HEK293 (cell line): ENCODE measurements at regions not wholly inside any gene's neighbourhood (a gene's known extent, or its start where the extent isn't known, plus 50 kb on each side); places are given as distances from the start of the nearest gene placed in this dataset.

ENCODE experiments used
- CTCF ChIA-PET: fragments of 350-600 bp; formaldehyde crosslinking; extraction: SDS; loops from one replicate; lab custom pipeline; 2021; ENCODE audit warnings: antibody characterized with exemption; lab: Yijun Ruan, JAX
- POLR2A ChIA-PET: fragments of 300-600 bp; formaldehyde crosslinking; extraction: SDS; loops from one replicate; lab custom pipeline; 2020; ENCODE audit warnings: antibody characterized with exemption, inconsistent platforms; lab: Yijun Ruan, JAX
- H3K27ac ChIP-seq: fragments of 200-500 bp; sonication (Bioruptor generic); 2 replicates; pipeline ENCODE4 v1.5.1; 2014; ENCODE audit warnings: low read depth, low read length, control low read depth, inconsistent platforms; ENCODE audit errors: extremely low read depth
- H3K36me3 ChIP-seq, 2 experiments: fragments of 200-500 bp in 1 of 2; sonication (Bioruptor generic) in 1 of 2; 1 replicate in 1 of 2; 2 replicates in 1 of 2; pipeline ENCODE4 v1.5.1; 2014 to 2017; ENCODE audit warnings: inconsistent platforms in 2 of 2, low read length in 2 of 2; ENCODE audit not compliant: control insufficient read depth in 2 of 2, insufficient read depth in 1 of 2
- H3K4me1 ChIP-seq: fragments of 200-500 bp; sonication (Bioruptor generic); 2 replicates; pipeline ENCODE4 v1.5.1; 2014; ENCODE audit warnings: mild to moderate bottlenecking, low read length, inconsistent platforms; ENCODE audit not compliant: control insufficient read depth, insufficient read depth
- H3K4me3 ChIP-seq: 2 replicates; pipeline ENCODE4 v1.5.1; 2011; ENCODE audit warnings: low read depth, mild to moderate bottlenecking, control low read depth, low read length, moderate library complexity
- H3K9me3 ChIP-seq: fragments of 200-500 bp; sonication (Bioruptor generic); 2 replicates; pipeline ENCODE4 v1.5.1; 2014; ENCODE audit warnings: low read depth, low read length, inconsistent platforms; ENCODE audit not compliant: control insufficient read depth, insufficient read depth
- AEBP2 ChIP-seq: fragments of 450-650 bp; formaldehyde crosslinking; IDR thresholded peaks from 2 replicates; pipeline ENCODE4 v1.5.1; 2016; ENCODE audit warnings: missing biosample characterization, missing genetic modification characterization, borderline replicate concordance
- ATF2 ChIP-seq: fragments of 450-650 bp; formaldehyde crosslinking; IDR thresholded peaks from 2 replicates; pipeline ENCODE4 v1.5.1; 2016; ENCODE audit warnings: missing biosample characterization, missing genetic modification characterization, low read depth
- CTCF ChIP-seq: fragments of 450-650 bp; formaldehyde crosslinking; IDR thresholded peaks from 2 replicates; pipeline ENCODE4 v1.5.1; 2016; ENCODE audit warnings: missing biosample characterization, missing genetic modification characterization
- ELK4 ChIP-seq: IDR thresholded peaks from 2 replicates; pipeline ENCODE4 v1.6.1; 2011; ENCODE audit warnings: mild to moderate bottlenecking, low read depth, low read length, borderline replicate concordance
- INSM2 ChIP-seq: fragments of 450-650 bp; formaldehyde crosslinking; IDR thresholded peaks from 2 replicates; pipeline ENCODE4 v1.5.1; 2016; ENCODE audit warnings: missing biosample characterization, missing genetic modification characterization
- KLF7 ChIP-seq: fragments of 450-650 bp; formaldehyde crosslinking; IDR thresholded peaks from 2 replicates; pipeline ENCODE4 v1.5.1; 2016; ENCODE audit warnings: missing biosample characterization, missing genetic modification characterization, borderline replicate concordance
- OVOL3 ChIP-seq: fragments of 450-650 bp; formaldehyde crosslinking; IDR thresholded peaks from 2 replicates; pipeline ENCODE4 v1.5.1; 2016; ENCODE audit warnings: missing biosample characterization, missing genetic modification characterization
- PATZ1 ChIP-seq: fragments of 450-650 bp; formaldehyde crosslinking; IDR thresholded peaks from 2 replicates; pipeline ENCODE4 v1.5.1; 2016; ENCODE audit warnings: missing biosample characterization, missing genetic modification characterization
- SETDB1 ChIP-seq: IDR thresholded peaks from one replicate; pipeline ENCODE4 v1.6.1; 2017; ENCODE audit warnings: mild to moderate bottlenecking, low read length, moderate library complexity, mixed read lengths; ENCODE audit not compliant: insufficient read length
- SP2 ChIP-seq: fragments of 450-650 bp; formaldehyde crosslinking; IDR thresholded peaks from 2 replicates; pipeline ENCODE4 v1.5.1; 2016; ENCODE audit warnings: missing biosample characterization, missing genetic modification characterization
- ZBTB1 ChIP-seq: fragments of 450-650 bp; formaldehyde crosslinking; IDR thresholded peaks from 2 replicates; pipeline ENCODE4 v1.5.1; 2016; ENCODE audit warnings: missing biosample characterization, missing genetic modification characterization
- ZNF112 ChIP-seq: fragments of 450-650 bp; formaldehyde crosslinking; IDR thresholded peaks from 2 replicates; pipeline ENCODE4 v1.5.0; 2017; ENCODE audit warnings: missing biosample characterization, missing genetic modification characterization
- ZNF174 ChIP-seq: fragments of 450-650 bp; formaldehyde crosslinking; IDR thresholded peaks from 2 replicates; pipeline ENCODE4 v1.5.0; 2017; ENCODE audit warnings: missing biosample characterization, mild to moderate bottlenecking, missing genetic modification characterization
- ZNF324 ChIP-seq: fragments of 450-650 bp; formaldehyde crosslinking; IDR thresholded peaks from 2 replicates; pipeline ENCODE4 v1.5.1; 2016; ENCODE audit warnings: missing biosample characterization, missing genetic modification characterization
- ZNF341 ChIP-seq: fragments of 450-650 bp; formaldehyde crosslinking; IDR thresholded peaks from 2 replicates; pipeline ENCODE4; 2016; ENCODE audit warnings: low read depth, missing biosample characterization, missing genetic modification characterization
- ZNF423 ChIP-seq: fragments of 450-650 bp; formaldehyde crosslinking; IDR thresholded peaks from 2 replicates; pipeline ENCODE4 v1.5.1; 2016; ENCODE audit warnings: missing biosample characterization, missing genetic modification characterization
- ZNF433 ChIP-seq: fragments of 450-650 bp; formaldehyde crosslinking; IDR thresholded peaks from 2 replicates; pipeline ENCODE4 v1.5.1; 2016; ENCODE audit warnings: missing biosample characterization, missing genetic modification characterization, low read depth
- ZNF548 ChIP-seq: fragments of 450-650 bp; formaldehyde crosslinking; IDR thresholded peaks from 2 replicates; pipeline ENCODE4 v1.5.1; 2016; ENCODE audit warnings: missing biosample characterization, missing genetic modification characterization
- ZNF558 ChIP-seq: fragments of 450-650 bp; formaldehyde crosslinking; IDR thresholded peaks from 2 replicates; pipeline ENCODE4 v1.5.1; 2016; ENCODE audit warnings: missing biosample characterization, missing genetic modification characterization
- ZNF560 ChIP-seq: fragments of 450-650 bp; formaldehyde crosslinking; IDR thresholded peaks from 2 replicates; pipeline ENCODE4 v1.5.1; 2017; ENCODE audit warnings: missing biosample characterization, missing genetic modification characterization, borderline replicate concordance
- ZNF645 ChIP-seq: fragments of 450-650 bp; formaldehyde crosslinking; IDR thresholded peaks from 2 replicates; pipeline ENCODE4; 2016; ENCODE audit warnings: missing biosample characterization, missing genetic modification characterization
- ZNF76 ChIP-seq: fragments of 450-650 bp; formaldehyde crosslinking; IDR thresholded peaks from 2 replicates; pipeline ENCODE4; 2016; ENCODE audit warnings: low read depth, missing biosample characterization, missing genetic modification characterization, borderline replicate concordance

- Histone ChIP-seq H3K36me3 (no peaks in the 10 kb centered on the region), H3K9me3 (no peaks in the 10 kb centered on the region), H3K4me3 (no peak overlapping the region), H3K4me1 (no peaks in the 10 kb centered on the region), H3K27ac (no peak overlapping the region)
- CTCF ChIA-PET: no interaction called here
- TF ChIP-seq ZNF324 (tag by site-specific recombination) (no peak), ZNF341 (tag by site-specific recombination) (no peak), ZNF174 (no peak), ELK4 (no peak), OVOL3 (tag by site-specific recombination) (no peak), ZNF433 (tag by site-specific recombination) (no peak), INSM2 (tag by site-specific recombination) (no peak), ZNF423 (tag by site-specific recombination) (no peak), KLF7 (tag by site-specific recombination) (no peak), ZNF76 (tag by site-specific recombination) (no peak), ZNF560 (tag by site-specific recombination) (no peak), SETDB1 (no peak), ZNF558 (no peak)
- POLR2A ChIA-PET: no interaction called here
These were observed 343.4 kb upstream of the PAPPA start for GRCh38 chr9:115810166-115810565.

- H3K4me3 ChIP-seq: no peak overlapping the region
- no peak overlapping the region for H3K27ac ChIP-seq
- no peaks in the 10 kb centered on the region for H3K36me3 ChIP-seq
- ChIA-PET POLR2A (no interaction called here), CTCF (interaction anchor here (0.6 kb wide), 1 partner anchor 338 kb away, joined by 3 read pairs; no protein-coding TSS in a partner anchor)
- H3K4me1 ChIP-seq: no peaks in the 10 kb centered on the region
- H3K9me3 ChIP-seq: no peaks in the 10 kb centered on the region
- no peak for TF ChIP-seq SP2 (tag by site-specific recombination)
These were observed 339.5 kb upstream of the PAPPA start for GRCh38 chr9:115814081-115814480.

- H3K36me3 ChIP-seq: no peaks in the 10 kb centered on the region
- CTCF ChIA-PET: interaction anchor here (0.7 kb wide), 1 partner anchor 24 kb away, joined by 3 read pairs; no protein-coding TSS in a partner anchor
- H3K4me3 ChIP-seq: no peak overlapping the region
- H3K9me3 ChIP-seq: no peaks in the 10 kb centered on the region
- H3K27ac ChIP-seq: no peak overlapping the region
- POLR2A ChIA-PET: no interaction called here
- no peaks in the 10 kb centered on the region for H3K4me1 ChIP-seq
- no peak for TF ChIP-seq CTCF (tag by site-specific recombination)
- no peak for TF ChIP-seq ZNF645 (tag by site-specific recombination)
- TF ChIP-seq PATZ1 (tag by site-specific recombination): no peak
- no peak for TF ChIP-seq ZNF112 (tag by site-specific recombination)
- TF ChIP-seq ZNF548 (tag by site-specific recombination): no peak
- TF ChIP-seq ZBTB1 (tag by site-specific recombination): no peak
- no peak for TF ChIP-seq AEBP2
- no peak for TF ChIP-seq ATF2
These were observed 337.8 kb upstream of the PAPPA start for GRCh38 chr9:115815786-115816185.
